ENCODE measurements at regions not wholly inside any gene's neighbourhood (a gene's known extent, or its start where the extent isn't known, plus 50 kb on each side); places are given as distances from the start of the nearest gene placed in this dataset.
A peak's percentile ranks its signal among the peaks of the same experiment; 100 is the strongest.

GRCh38 chr14:36465178-36465577 lies 54.9 kb downstream of the NKX2-1 start:
- TF ChIP-seq, protein P1, sequence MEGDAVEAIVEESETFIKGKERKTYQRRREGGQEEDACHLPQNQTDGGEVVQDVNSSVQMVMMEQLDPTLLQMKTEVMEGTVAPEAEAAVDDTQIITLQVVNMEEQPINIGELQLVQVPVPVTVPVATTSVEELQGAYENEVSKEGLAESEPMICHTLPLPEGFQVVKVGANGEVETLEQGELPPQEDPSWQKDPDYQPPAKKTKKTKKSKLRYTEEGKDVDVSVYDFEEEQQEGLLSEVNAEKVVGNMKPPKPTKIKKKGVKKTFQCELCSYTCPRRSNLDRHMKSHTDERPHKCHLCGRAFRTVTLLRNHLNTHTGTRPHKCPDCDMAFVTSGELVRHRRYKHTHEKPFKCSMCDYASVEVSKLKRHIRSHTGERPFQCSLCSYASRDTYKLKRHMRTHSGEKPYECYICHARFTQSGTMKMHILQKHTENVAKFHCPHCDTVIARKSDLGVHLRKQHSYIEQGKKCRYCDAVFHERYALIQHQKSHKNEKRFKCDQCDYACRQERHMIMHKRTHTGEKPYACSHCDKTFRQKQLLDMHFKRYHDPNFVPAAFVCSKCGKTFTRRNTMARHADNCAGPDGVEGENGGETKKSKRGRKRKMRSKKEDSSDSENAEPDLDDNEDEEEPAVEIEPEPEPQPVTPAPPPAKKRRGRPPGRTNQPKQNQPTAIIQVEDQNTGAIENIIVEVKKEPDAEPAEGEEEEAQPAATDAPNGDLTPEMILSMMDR (IDR thresholded peaks at IDR 0.05; ENCODE audit: unreplicated experiment in 3 of 3) = no peak
- no peaks in the 10 kb centered on the region for H3K4me1 Mint-ChIP-seq
- no peak overlapping the region for H3K4me3 Mint-ChIP-seq
- no peaks in the 10 kb centered on the region for H3K36me3 Mint-ChIP-seq (ENCODE audit: low read depth)
- no peak overlapping the region for H3K27ac Mint-ChIP-seq
- no peaks in the 10 kb centered on the region for H3K9me3 Mint-ChIP-seq
- peaks cover 5% of the 10 kb centered on the region for H3K27me3 Mint-ChIP-seq (ENCODE audit: low read depth)

- Mint-ChIP-seq H3K9me3 (no peaks in the 10 kb centered on the region), H3K36me3 (ENCODE audit: low read depth) (no peaks in the 10 kb centered on the region), H3K27ac (no peak overlapping the region), H3K4me1 (no peaks in the 10 kb centered on the region), H3K27me3 (ENCODE audit: low read depth) (no peaks in the 10 kb centered on the region), H3K4me3 (no peak overlapping the region)
- TF ChIP-seq, protein P1 (IDR thresholded peaks at IDR 0.05; ENCODE audit: unreplicated experiment in 3 of 3) = no peak
Measured at GRCh38 chr14:36462890-36463289, 57.1 kb downstream of the NKX2-1 start.

- H3K36me3 Mint-ChIP-seq (ENCODE audit: low read depth) = no peaks in the 10 kb centered on the region
- H3K27me3 Mint-ChIP-seq (ENCODE audit: low read depth) = peaks cover 4% of the 10 kb centered on the region
Measured at GRCh38 chr14:36455241-36455627, 64.8 kb downstream of the NKX2-1 start.

DNA sequence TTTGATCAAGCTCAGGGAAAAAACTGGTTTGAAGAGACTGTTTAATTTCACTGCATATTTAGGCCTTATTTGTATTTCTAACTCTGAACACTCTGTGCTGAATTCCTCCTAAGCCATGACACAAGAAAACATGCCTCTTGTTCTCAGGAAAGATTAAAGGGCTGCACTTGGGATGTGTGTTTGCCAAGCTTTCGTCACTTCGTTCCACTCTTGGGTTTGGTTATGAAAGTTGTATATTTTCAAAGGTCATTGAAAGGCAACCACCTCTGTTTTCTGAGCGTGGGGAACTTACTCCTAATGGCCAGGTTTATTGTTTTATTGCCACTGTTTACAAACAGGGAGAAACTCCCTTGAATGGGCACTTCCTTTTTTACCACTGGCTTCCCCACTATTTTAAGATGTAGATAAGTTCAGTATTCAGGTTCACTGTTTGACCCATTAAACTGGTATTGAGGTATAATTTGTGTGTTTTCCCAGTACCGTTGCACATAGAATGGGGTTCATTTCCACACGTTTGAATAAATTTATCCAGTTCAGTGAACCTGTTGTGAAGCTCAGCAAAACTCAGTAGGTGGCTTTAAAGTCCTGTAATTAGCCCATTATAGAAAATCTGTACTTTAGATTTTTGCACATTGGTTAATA lies 65.3 kb downstream of the NKX2-1 start:
- TF ChIP-seq, protein P1 (IDR thresholded peaks at IDR 0.05; ENCODE audit: unreplicated experiment in 3 of 3) = no peak
- H3K36me3 Mint-ChIP-seq (ENCODE audit: low read depth) = no peaks in the 10 kb centered on the region
- H3K4me1 Mint-ChIP-seq = no peaks in the 10 kb centered on the region
- no peak overlapping the region for H3K27ac Mint-ChIP-seq
- no peak overlapping the region for H3K4me3 Mint-ChIP-seq
- peaks cover 4% of the 10 kb centered on the region for H3K27me3 Mint-ChIP-seq (ENCODE audit: low read depth)
- no peaks in the 10 kb centered on the region for H3K9me3 Mint-ChIP-seq

More at GRCh38 chr14:36455241-36455627, 64.8 kb downstream of the NKX2-1 start:
- Mint-ChIP-seq H3K4me1 (no peaks in the 10 kb centered on the region), H3K4me3 (no peak overlapping the region), H3K9me3 (no peaks in the 10 kb centered on the region), H3K27ac (no peak overlapping the region)
- TF ChIP-seq, protein P1 (IDR thresholded peaks at IDR 0.05; ENCODE audit: unreplicated experiment in 3 of 3) = no peak

- Mint-ChIP-seq H3K27me3 (ENCODE audit: low read depth) (peaks cover 4% of the 10 kb centered on the region), H3K36me3 (ENCODE audit: low read depth) (no peaks in the 10 kb centered on the region), H3K4me3 (no peak overlapping the region), H3K27ac (peak overlapping the region in 1 of 3 experiments; percentile 77), H3K9me3 (no peaks in the 10 kb centered on the region), H3K4me1 (no peaks in the 10 kb centered on the region)
- TF ChIP-seq, protein P1 (IDR thresholded peaks at IDR 0.05; ENCODE audit: unreplicated experiment in 3 of 3) = no peak
Measured at GRCh38 chr14:36452860-36453259, 67.2 kb downstream of the NKX2-1 start.
